ENCODE measurements at regions not wholly inside any gene's neighbourhood (a gene's known extent, or its start where the extent isn't known, plus 50 kb on each side); places are given as distances from the start of the nearest gene placed in this dataset.
"Not testable (repeated sequence)": the region's sequence is repeated elsewhere in the genome, so short reads cannot be mapped to it uniquely, and the experiment has no call there.

GRCh38 chr6:140485740-140486449 is 1111.4 kb upstream of the CITED2 start:
- DNase-seq, result no peak

- DNase-seq, result no peak
Measured at GRCh38 chr6:140480852-140481251, 1106.4 kb upstream of the CITED2 start.

GRCh38 chr6:140478631-140479030 is 1104.2 kb upstream of the CITED2 start:
- DNase-seq, result no peak

GRCh38 chr6:140475086-140475485 is 1100.6 kb upstream of the CITED2 start:
- DNase-seq, result no peak

- DNase-seq, result no peak
Measured at GRCh38 chr6:140464720-140465119, 1090.3 kb upstream of the CITED2 start.

GRCh38 chr6:140463312-140463710 is 1088.9 kb upstream of the CITED2 start:
- DNase-seq, result no peak

- no peak for DNase-seq
Measured at GRCh38 chr6:140462453-140463311, 1088.2 kb upstream of the CITED2 start.

GRCh38 chr6:140462076-140462452 is 1087.6 kb upstream of the CITED2 start:
- DNase-seq, result no peak

- no peak for DNase-seq
Measured at GRCh38 chr6:140460267-140460666, 1085.8 kb upstream of the CITED2 start.

- no peak for DNase-seq
Measured at GRCh38 chr6:140459209-140459608, 1084.8 kb upstream of the CITED2 start.

- DNase-seq, result no peak
Measured at GRCh38 chr6:140446241-140446640, 1071.8 kb upstream of the CITED2 start.

GRCh38 chr6:140445474-140446004 is 1071.1 kb upstream of the CITED2 start:
- DNase-seq, result no peak

- DNase-seq, result not testable (repeated sequence)
Measured at GRCh38 chr6:140443112-140443511, 1068.7 kb upstream of the CITED2 start.

- DNase-seq, result no peak
Measured at GRCh38 chr6:140441256-140441655, 1066.8 kb upstream of the CITED2 start.

- DNase-seq, result no peak
Measured at GRCh38 chr6:140440223-140440835, 1065.9 kb upstream of the CITED2 start.

- no peak for DNase-seq
Measured at GRCh38 chr6:140438346-140438735, 1063.9 kb upstream of the CITED2 start.

GRCh38 chr6:140437619-140438345 is 1063.3 kb upstream of the CITED2 start:
- no peak for DNase-seq

- no peak for DNase-seq
Measured at GRCh38 chr6:140436023-140436811, 1061.8 kb upstream of the CITED2 start.

- DNase-seq, result no peak
Measured at GRCh38 chr6:140434761-140435160, 1060.3 kb upstream of the CITED2 start.

- DNase-seq, result no peak
Measured at GRCh38 chr6:140433072-140433471, 1058.6 kb upstream of the CITED2 start.

GRCh38 chr6:140427842-140428241 is 1053.4 kb upstream of the CITED2 start:
- no peak for DNase-seq
